ENCODE measurements at regions not wholly inside any gene's neighbourhood (a gene's known extent, or its start where the extent isn't known, plus 50 kb on each side); places are given as distances from the start of the nearest gene placed in this dataset.

DNA sequence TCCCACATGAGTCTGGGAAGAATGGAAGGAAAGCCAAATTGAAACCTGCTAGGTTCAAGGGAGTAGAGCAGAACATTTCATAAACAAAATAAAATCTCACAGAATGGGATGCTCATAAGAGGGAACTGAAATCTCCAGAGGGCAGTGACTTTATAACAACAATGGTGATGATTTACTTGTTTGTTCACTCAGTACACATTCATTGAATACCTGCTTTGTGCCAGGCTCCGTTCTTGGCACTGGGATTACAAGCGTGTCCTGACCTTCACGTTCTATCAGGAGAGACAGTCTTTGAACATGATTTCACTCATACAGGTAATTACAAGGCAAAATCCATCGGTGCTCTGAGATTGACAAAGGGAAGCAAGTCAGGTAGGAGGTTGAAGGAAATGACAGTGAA, 356.3 kb downstream of the HAPSTR1 start:
- Mint-ChIP-seq H3K4me1 (ENCODE audit: low read depth) (no peaks in the 10 kb centered on the region), H3K9me3 (peaks cover 19% of the 10 kb centered on the region), H3K36me3 (ENCODE audit: insufficient read depth) (no peaks in the 10 kb centered on the region), H3K4me3 (no peak overlapping the region), H3K27me3 (ENCODE audit: low read depth) (no peaks in the 10 kb centered on the region)
- DNase-seq = no peak
- ATAC-seq = no peak

DNA sequence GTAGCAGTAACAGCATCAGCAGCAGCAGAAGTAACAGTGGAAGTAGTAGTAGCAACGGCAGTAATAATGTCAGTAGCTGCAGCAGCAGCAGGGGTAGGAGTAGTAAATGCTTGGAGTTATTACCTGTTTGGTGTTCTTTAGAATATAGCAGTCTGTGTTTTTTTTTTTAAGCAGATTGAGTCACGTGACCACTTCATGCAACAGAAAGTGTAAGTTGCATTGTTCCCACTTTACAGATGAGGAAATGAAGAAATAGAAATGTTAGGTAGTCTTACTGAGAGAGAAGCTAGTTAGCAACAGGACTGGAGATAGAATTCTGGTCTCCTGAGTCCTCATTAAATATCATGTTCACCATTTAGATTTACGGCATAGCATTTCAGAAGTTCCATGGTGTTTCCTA, 358.2 kb downstream of the HAPSTR1 start:
- DNase-seq (no peak), ATAC-seq (no peak)
- Mint-ChIP-seq H3K36me3 (ENCODE audit: insufficient read depth) (no peaks in the 10 kb centered on the region), H3K27me3 (ENCODE audit: low read depth) (no peaks in the 10 kb centered on the region), H3K9me3 (peaks cover 31% of the 10 kb centered on the region), H3K4me3 (no peak overlapping the region), H3K4me1 (ENCODE audit: low read depth) (no peaks in the 10 kb centered on the region)

DNA sequence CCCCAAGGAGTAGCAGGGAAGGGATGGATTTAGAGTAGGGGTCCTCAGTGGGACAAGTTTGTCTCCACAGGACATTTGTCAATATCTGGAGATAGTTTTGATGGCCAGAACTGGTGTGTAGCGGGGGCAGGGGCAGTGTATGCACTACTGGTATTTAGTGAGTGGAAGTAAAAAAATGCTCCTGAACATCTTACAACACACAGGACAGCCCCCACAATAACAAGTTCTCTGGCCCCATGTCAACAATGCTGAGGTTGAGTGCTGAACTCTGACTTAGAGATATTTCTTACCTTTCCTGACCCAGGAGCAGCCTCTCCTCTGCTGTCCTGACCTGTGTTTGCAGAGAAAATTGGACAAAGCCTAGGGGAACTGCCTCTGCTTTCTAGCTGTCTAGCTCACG, 365.8 kb downstream of the HAPSTR1 start:
- Mint-ChIP-seq H3K27me3 (ENCODE audit: low read depth) (no peaks in the 10 kb centered on the region), H3K36me3 (ENCODE audit: insufficient read depth) (no peaks in the 10 kb centered on the region), H3K4me3 (no peak overlapping the region), H3K4me1 (ENCODE audit: low read depth) (no peaks in the 10 kb centered on the region), H3K9me3 (peaks cover 17% of the 10 kb centered on the region)
- ATAC-seq = no peak
- no peak for DNase-seq

DNA sequence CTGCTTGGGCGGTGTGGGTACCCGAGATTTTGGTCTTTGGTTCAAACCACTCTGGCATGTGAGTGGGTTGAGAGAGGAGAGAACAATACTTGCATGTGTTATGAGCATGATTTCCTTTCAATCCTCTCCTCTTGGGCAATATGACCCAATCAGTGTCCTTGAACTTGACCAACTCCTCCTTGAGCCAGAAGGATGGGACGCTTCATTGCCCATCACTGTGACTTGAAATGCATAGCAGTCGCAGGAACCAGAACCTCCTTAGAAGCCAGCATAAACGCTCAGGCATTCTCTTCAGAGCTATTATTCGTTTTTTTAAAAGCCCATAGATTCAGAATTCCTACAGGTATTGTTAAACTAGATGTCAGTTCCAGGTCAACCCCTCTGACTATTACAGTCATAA, 367.4 kb downstream of the HAPSTR1 start:
- Mint-ChIP-seq H3K36me3 (ENCODE audit: insufficient read depth) (no peaks in the 10 kb centered on the region), H3K4me1 (ENCODE audit: low read depth) (no peaks in the 10 kb centered on the region), H3K4me3 (no peak overlapping the region), H3K9me3 (peaks cover 12% of the 10 kb centered on the region), H3K27me3 (ENCODE audit: low read depth) (no peaks in the 10 kb centered on the region)
- ATAC-seq (no peak), DNase-seq (no peak)

DNA sequence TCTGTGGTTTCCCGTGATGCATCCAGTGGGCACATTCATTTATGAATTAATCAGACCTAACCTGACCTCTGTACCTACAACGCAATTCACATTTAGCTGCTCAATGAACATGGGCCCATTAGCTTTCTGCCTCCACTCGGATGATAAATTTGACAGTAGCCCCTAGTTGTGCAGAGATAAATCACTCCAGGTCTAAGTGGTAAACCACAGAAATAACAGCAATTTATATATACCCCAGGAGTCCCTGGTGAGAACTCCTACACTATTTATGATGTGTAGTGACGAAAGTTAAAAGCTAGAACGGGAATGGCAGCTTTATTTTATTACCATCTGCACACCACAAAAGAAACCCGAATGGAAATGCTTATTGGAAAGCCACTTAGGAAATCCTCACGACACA, 371.5 kb downstream of the HAPSTR1 start:
- no peaks in the 10 kb centered on the region for H3K4me1 Mint-ChIP-seq (ENCODE audit: low read depth)
- DNase-seq = no peak
- ATAC-seq = no peak
- no peaks in the 10 kb centered on the region for H3K9me3 Mint-ChIP-seq
- H3K4me3 Mint-ChIP-seq = no peak overlapping the region
- H3K36me3 Mint-ChIP-seq (ENCODE audit: insufficient read depth) = no peaks in the 10 kb centered on the region
- no peaks in the 10 kb centered on the region for H3K27me3 Mint-ChIP-seq (ENCODE audit: low read depth)

DNA sequence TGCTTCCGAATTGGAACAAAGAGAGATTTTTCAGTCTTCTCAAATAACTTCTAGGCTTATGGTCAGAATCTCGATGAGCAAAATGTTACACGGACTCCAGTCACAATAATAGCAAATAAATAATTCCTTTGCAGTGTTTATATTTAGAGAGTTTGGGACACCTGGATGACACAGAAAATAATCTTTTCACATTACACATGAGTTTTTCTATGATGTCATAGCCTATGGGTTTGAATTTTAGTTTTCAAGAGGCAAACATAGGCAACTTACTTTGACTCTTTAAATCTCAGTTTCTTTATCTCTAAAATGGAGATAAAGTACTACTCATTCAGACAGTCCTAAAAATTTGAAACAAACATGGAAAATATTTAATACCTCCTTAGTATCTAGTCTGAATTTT, 372.0 kb downstream of the HAPSTR1 start:
- ATAC-seq (no peak), DNase-seq (no peak)
- Mint-ChIP-seq H3K27me3 (ENCODE audit: low read depth) (no peaks in the 10 kb centered on the region), H3K36me3 (ENCODE audit: insufficient read depth) (no peaks in the 10 kb centered on the region), H3K9me3 (no peaks in the 10 kb centered on the region), H3K4me3 (no peak overlapping the region), H3K4me1 (ENCODE audit: low read depth) (no peaks in the 10 kb centered on the region)

DNA sequence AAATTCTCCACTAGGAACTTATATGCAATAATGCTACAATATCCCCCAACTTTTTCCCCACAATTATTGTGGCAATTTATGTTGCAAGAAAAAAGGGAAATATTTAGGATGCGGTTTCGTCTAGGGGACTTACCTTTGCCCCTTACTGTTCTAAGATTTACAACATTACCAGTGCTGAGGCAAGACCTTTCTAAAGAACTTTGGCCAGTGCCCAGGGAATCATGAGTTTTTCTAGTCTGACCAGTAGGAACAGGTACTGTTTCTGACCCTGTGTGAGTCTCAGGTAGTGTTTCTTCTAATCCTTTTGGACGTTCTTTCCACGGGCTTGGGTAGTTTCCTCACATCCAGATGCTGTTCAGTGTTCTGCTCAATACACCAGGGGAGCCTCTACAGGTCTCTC, 373.7 kb downstream of the HAPSTR1 start:
- H3K9me3 Mint-ChIP-seq = no peaks in the 10 kb centered on the region
- no peak overlapping the region for H3K4me3 Mint-ChIP-seq
- DNase-seq (no peak), ATAC-seq (no peak)
- no peaks in the 10 kb centered on the region for H3K4me1 Mint-ChIP-seq (ENCODE audit: low read depth)
- no peaks in the 10 kb centered on the region for H3K36me3 Mint-ChIP-seq (ENCODE audit: insufficient read depth)
- no peaks in the 10 kb centered on the region for H3K27me3 Mint-ChIP-seq (ENCODE audit: low read depth)

DNA sequence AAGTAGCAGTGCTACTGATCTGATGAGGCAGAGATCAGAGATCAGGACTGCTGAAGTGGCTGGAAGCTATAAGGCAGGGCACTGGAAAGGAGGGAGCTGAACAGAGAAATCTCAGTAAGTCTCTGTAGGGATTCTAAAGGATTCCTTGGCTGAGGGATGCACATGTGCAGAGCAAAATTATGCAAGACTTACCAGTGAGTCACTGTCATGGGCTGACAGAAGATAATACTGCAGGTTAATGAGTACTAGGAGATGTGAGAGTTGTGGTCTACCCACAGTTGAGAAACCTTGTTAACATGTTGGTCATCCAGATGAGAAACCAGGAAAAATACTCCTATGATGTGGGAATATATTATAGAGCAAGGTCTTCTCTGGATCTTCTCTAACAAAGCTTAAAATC, 378.1 kb downstream of the HAPSTR1 start:
- Mint-ChIP-seq H3K9me3 (no peaks in the 10 kb centered on the region), H3K27me3 (ENCODE audit: low read depth) (no peaks in the 10 kb centered on the region), H3K4me1 (ENCODE audit: low read depth) (no peaks in the 10 kb centered on the region), H3K36me3 (ENCODE audit: insufficient read depth) (no peaks in the 10 kb centered on the region), H3K4me3 (no peak overlapping the region)
- DNase-seq (no peak), ATAC-seq (no peak)

DNA sequence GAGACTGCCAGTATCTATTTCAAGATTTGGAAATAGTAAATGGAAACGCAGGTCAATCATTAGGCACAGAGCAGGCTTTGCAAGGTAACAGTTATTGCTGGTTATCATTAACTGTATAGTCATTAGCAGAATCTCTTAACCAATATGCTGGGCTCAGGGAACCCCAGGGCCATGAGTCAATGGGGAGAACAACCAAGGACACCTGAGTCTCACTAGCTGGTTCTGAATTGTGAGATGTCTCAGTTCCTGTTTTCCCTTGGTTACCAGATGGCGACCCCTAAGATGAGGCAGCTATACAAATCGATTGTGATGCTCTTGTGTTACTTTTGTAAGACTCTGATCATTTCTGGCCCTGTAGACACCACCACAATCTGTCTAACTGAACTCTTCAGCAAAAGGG, 385.3 kb downstream of the HAPSTR1 start:
- Mint-ChIP-seq H3K4me1 (ENCODE audit: low read depth) (no peaks in the 10 kb centered on the region), H3K4me3 (no peak overlapping the region), H3K9me3 (peaks cover 8% of the 10 kb centered on the region), H3K36me3 (ENCODE audit: insufficient read depth) (no peaks in the 10 kb centered on the region), H3K27me3 (ENCODE audit: low read depth) (no peaks in the 10 kb centered on the region)
- DNase-seq (no peak), ATAC-seq (no peak)

DNA sequence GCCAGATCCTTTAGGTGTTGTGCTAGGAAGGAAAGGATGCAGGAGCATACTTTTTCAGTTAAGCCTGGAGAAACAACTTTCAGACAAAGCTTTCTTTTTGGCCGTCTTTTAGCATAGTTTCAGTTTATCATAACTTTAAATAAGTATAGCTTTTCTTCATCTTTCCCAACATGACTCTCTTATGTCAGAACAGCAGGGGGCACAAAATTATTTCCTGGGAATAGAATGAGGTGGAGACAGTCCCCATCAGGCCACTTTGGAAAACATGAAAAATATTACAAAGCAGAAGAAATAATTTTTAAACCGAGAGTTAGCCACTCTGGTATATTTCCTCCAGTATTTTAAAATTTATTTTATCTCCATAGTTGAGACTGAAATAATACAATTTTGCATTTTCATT, 387.6 kb downstream of the HAPSTR1 start:
- H3K36me3 Mint-ChIP-seq (ENCODE audit: insufficient read depth) = no peaks in the 10 kb centered on the region
- no peaks in the 10 kb centered on the region for H3K4me1 Mint-ChIP-seq (ENCODE audit: low read depth)
- ATAC-seq (no peak), DNase-seq (no peak)
- no peak overlapping the region for H3K4me3 Mint-ChIP-seq
- peaks cover 8% of the 10 kb centered on the region for H3K9me3 Mint-ChIP-seq
- no peaks in the 10 kb centered on the region for H3K27me3 Mint-ChIP-seq (ENCODE audit: low read depth)

DNA sequence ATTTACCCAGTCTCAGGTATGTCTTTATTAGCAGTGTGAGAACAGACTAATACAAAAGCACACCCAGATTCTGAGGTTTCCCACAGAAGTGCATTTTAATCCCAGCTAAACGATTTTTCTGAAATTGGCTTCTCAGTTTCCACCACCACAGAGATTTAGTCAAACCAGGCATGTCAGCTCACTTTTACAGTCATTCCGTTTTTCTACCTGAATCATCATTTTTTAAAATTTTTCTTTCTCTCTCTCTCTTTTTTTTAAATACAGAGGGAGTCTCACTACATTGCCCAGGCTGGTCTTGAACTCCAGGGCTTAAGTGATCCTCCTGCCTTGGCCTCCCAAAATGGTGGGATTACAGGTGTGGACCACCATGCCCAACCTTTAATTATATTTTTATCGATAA, 389.1 kb downstream of the HAPSTR1 start:
- no peaks in the 10 kb centered on the region for H3K36me3 Mint-ChIP-seq (ENCODE audit: insufficient read depth)
- no peaks in the 10 kb centered on the region for H3K4me1 Mint-ChIP-seq (ENCODE audit: low read depth)
- no peaks in the 10 kb centered on the region for H3K27me3 Mint-ChIP-seq (ENCODE audit: low read depth)
- H3K4me3 Mint-ChIP-seq = no peak overlapping the region
- H3K9me3 Mint-ChIP-seq = peaks cover 4% of the 10 kb centered on the region
- DNase-seq (no peak), ATAC-seq (no peak)

DNA sequence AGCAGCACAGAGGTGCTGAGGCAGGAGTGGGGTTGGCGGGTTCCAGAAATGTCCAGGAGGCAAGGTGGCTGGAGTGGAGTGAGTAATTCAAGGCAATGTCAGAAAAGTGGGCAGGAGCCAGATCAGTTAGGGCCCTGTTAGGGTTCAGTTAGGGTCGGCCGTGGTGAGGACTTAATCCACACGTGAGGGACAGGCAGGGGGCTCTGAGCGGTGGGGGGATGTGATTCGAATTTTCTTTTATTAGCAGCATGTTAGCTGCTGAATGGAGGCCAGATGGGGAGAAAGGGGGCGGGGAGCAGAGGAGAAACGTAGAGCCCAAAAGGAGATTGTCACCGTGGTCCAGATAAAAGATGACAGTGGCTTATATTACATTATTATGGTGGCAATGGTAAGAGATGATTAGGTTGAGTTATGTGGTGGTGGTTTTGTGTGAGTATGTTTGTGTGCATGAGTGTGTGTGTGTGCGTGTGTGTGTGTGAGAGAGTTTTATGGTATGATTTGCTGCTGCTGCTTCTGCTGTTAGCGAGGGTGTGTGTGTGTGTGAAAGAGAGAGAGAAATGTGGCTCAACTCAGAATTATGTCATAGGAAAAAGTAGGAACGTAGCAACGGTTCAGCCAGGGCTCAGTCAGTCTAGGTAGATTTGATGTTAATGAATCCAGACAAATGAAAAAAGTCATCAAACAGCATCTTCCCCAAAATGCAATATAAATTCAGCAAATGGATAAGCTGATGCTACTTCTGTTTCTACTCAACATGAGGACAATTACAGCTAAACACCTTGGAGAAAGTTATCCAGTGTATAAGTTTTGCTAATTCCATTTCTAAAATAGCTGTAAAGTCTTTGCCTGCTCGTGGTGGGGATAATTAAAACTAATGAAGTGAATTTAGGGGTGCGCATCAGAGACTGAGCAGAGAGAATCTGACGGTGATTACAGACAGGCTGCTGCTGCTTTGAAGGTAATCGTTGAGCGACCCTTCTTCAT, 390.6 kb downstream of the HAPSTR1 start:
- DNase-seq (no peak), ATAC-seq (no peak)
- Mint-ChIP-seq H3K27me3 (ENCODE audit: low read depth) (no peaks in the 10 kb centered on the region), H3K4me1 (ENCODE audit: low read depth) (no peaks in the 10 kb centered on the region), H3K4me3 (no peak overlapping the region), H3K9me3 (peaks cover 4% of the 10 kb centered on the region), H3K36me3 (ENCODE audit: insufficient read depth) (no peaks in the 10 kb centered on the region)

DNA sequence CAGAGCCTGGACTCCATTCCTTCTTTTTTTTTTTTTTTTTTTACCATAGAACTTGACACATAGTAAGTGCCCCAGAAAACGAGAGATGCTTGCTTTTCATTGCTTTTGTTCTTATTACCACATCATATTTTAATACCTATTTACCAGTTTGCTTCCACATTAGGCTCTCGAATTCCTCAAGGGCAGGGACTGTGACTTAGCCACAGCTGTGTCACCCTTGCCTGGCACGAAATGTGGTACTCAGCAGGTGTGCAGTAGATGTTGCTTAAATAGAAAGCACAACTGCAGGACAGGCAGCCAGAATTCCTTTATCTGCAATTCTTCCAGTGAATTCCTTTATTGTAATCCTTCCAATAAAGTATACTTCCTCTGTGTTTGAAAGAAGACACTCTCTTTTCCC, 393.0 kb downstream of the HAPSTR1 start:
- Mint-ChIP-seq H3K4me1 (ENCODE audit: low read depth) (no peaks in the 10 kb centered on the region), H3K4me3 (no peak overlapping the region), H3K9me3 (peaks cover 10% of the 10 kb centered on the region), H3K36me3 (ENCODE audit: insufficient read depth) (no peaks in the 10 kb centered on the region), H3K27me3 (ENCODE audit: low read depth) (no peaks in the 10 kb centered on the region)
- DNase-seq (no peak), ATAC-seq (no peak)

DNA sequence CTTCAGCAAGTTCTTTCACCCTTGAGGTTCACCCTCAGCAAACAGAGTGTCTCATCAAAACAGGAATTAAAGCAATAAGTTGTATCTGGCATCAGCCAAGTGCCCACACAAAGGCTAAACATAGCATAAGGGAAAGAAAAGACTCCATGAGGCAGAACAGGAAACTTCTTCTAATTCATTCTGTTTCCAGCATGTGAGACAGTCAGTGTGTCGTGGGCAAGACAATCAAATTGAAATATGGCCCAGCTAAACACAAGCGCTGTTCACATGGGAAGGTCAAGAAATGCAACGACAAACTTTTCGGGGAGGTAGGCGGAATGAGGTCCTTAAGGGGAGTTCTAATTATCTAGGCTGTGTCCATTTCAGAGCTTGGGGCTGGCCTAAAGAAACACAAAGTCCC, 393.4 kb downstream of the HAPSTR1 start:
- H3K4me1 Mint-ChIP-seq (ENCODE audit: low read depth) = no peaks in the 10 kb centered on the region
- peaks cover 10% of the 10 kb centered on the region for H3K9me3 Mint-ChIP-seq
- no peaks in the 10 kb centered on the region for H3K36me3 Mint-ChIP-seq (ENCODE audit: insufficient read depth)
- no peak overlapping the region for H3K4me3 Mint-ChIP-seq
- no peak for ATAC-seq
- DNase-seq = no peak
- no peaks in the 10 kb centered on the region for H3K27me3 Mint-ChIP-seq (ENCODE audit: low read depth)

DNA sequence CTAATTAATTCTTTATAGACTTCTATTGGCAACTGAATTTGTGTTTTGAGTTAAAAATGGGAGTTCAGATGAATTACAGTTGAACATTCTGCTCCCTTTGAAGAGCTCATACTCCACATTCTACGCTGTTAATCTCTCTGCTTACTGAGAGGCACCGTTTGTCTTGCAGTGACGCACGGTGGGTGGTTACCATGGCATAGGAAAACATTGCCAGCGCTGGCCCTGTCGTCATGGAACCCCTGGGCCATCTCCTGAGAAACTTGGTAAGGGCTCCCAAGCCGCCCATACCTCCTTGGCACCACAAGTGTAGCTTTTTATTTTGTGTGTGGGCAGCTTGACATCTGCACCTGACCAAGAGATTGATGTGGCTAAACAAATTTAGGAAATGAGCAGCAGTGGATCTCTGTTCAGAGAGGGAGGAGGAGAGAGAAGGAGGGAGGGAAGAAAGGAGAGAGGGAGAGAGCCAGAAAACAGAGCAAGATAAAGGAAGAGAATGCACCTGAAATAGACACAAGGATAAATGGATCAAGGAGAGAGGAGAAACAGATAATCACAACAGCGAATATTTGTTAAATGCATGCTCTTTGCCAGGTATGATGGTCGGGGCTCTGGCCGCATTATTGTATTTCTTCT, 398.5 kb downstream of the HAPSTR1 start:
- Mint-ChIP-seq H3K9me3 (peaks cover 20% of the 10 kb centered on the region), H3K4me1 (ENCODE audit: low read depth) (no peaks in the 10 kb centered on the region), H3K36me3 (ENCODE audit: insufficient read depth) (no peaks in the 10 kb centered on the region), H3K27me3 (ENCODE audit: low read depth) (no peaks in the 10 kb centered on the region), H3K4me3 (no peak overlapping the region)
- ATAC-seq = no peak
- DNase-seq = no peak

Data from activated T-cell treated with anti-CD3 and anti-CD28 coated beads, Interleukin-2, amount 50 U/mL, for 4 hours (primary cell).